Keratinocyte (primary cell): ENCODE measurements at regions not wholly inside any gene's neighbourhood (a gene's known extent, or its start where the extent isn't known, plus 50 kb on each side); places are given as distances from the start of the nearest gene placed in this dataset.

Source experiments
- DNase-seq: peaks from one replicate; pipeline ENCODE4 v3.0.0-alpha.2; 2011; ENCODE audit warnings: low read depth, missing footprints, low spot score
- FAIRE-seq: peaks from 2 replicates; lab custom pipeline; 2011; peaks lifted over from hg19 to GRCh38; lab: Jason Lieb, UNC
- H2AFZ ChIP-seq: 2 replicates; pipeline ENCODE4 v1.6.0; 2012; ENCODE audit warnings: low read length, control low read depth, inconsistent platforms; ENCODE audit not compliant: control insufficient read depth
- H3K27ac ChIP-seq: 2 replicates; pipeline ENCODE4 v1.5.1; 2011; ENCODE audit warnings: low read length; ENCODE audit not compliant: control insufficient read depth, insufficient read depth
- H3K27me3 ChIP-seq: 3 replicates; pipeline ENCODE4 v1.6.0; 2011; ENCODE audit warnings: low read length; ENCODE audit not compliant: control insufficient read depth, insufficient read depth; ENCODE audit errors: extremely low read depth
- H3K36me3 ChIP-seq, 2 experiments: 2 replicates in 1 of 2; 3 replicates in 1 of 2; pipeline ENCODE4 v1.5.1; 2011; ENCODE audit warnings: low read length in 2 of 2, mild to moderate bottlenecking in 1 of 2; ENCODE audit not compliant: control insufficient read depth in 2 of 2, insufficient read depth in 2 of 2; ENCODE audit errors: extremely low read depth in 1 of 2
- H3K4me1 ChIP-seq: 3 replicates; pipeline ENCODE4 v1.5.1; 2011; ENCODE audit warnings: low read length; ENCODE audit not compliant: control insufficient read depth, insufficient read depth; ENCODE audit errors: extremely low read depth
- H3K4me2 ChIP-seq: 3 replicates; pipeline ENCODE4 v1.6.0; 2011; ENCODE audit warnings: low read depth, low read length; ENCODE audit not compliant: control insufficient read depth, insufficient read depth; ENCODE audit errors: extremely low read depth
- H3K4me3 ChIP-seq, 3 experiments: fragments of 200-600 bp in 1 of 3; sonication (generic) in 1 of 3; 2 replicates in 2 of 3; 3 replicates in 1 of 3; pipeline ENCODE4 v1.5.1; 2011 to 2016; ENCODE audit warnings: low read length in 3 of 3, mild to moderate bottlenecking in 3 of 3, control low read depth in 2 of 3, inconsistent platforms in 1 of 3, low read depth in 1 of 3, mixed read lengths in 1 of 3, mixed run types in 1 of 3, moderate library complexity in 1 of 3; ENCODE audit not compliant: control insufficient read depth in 2 of 3, insufficient read depth in 2 of 3; ENCODE audit errors: extremely low read depth in 1 of 3
- H3K79me2 ChIP-seq: 2 replicates; pipeline ENCODE4 v1.6.0; 2012; ENCODE audit warnings: low read length; ENCODE audit not compliant: control insufficient read depth, insufficient read depth
- H3K9ac ChIP-seq: 3 replicates; pipeline ENCODE4 v1.6.0; 2011; ENCODE audit warnings: low read length; ENCODE audit not compliant: control insufficient read depth, insufficient read depth; ENCODE audit errors: extremely low read depth
- H3K9me1 ChIP-seq: 3 replicates; pipeline ENCODE4 v1.6.0; 2011; ENCODE audit warnings: low read length; ENCODE audit not compliant: control insufficient read depth, insufficient read depth; ENCODE audit errors: extremely low read depth
- H3K9me3 ChIP-seq: 2 replicates; pipeline ENCODE4 v1.5.1; 2012; ENCODE audit warnings: low read depth, low read length; ENCODE audit not compliant: control insufficient read depth
- H4K20me1 ChIP-seq: 3 replicates; pipeline ENCODE4 v1.6.0; 2011; ENCODE audit warnings: low read length; ENCODE audit not compliant: control insufficient read depth, insufficient read depth; ENCODE audit errors: extremely low read depth
- EZH2 ChIP-seq: IDR thresholded peaks from one replicate; pipeline ENCODE4 v1.6.1; 2012; ENCODE audit warnings: inconsistent platforms, mild to moderate bottlenecking, low read length, moderate library complexity
- dilution Hi-C: fragments of 300-500 bp; cut with MboI; formaldehyde crosslinking; loops from one replicate; pipeline ENCODE4 v1.7.0; 2020; ENCODE audit warnings: low sequenced_read_pairs; ENCODE audit not compliant: extremely low pct_ligation_motif_present
- TF ChIP-seq, protein P1 (sequence below), 3 experiments: IDR thresholded peaks in 1 of 3; conservative IDR thresholded peaks in 1 of 3; optimal IDR thresholded peaks in 1 of 3; 2 replicates in 2 of 3; 3 replicates in 1 of 3; pipeline versions ENCODE3 to v1.5.1; 2011; ENCODE audit warnings: low read length in 3 of 3, mild to moderate bottlenecking in 3 of 3, moderate library complexity in 2 of 3, control low read depth in 1 of 3, inconsistent platforms in 1 of 3; ENCODE audit not compliant: insufficient read depth in 2 of 3; ENCODE audit errors: extremely low read depth in 1 of 3

DNA sequence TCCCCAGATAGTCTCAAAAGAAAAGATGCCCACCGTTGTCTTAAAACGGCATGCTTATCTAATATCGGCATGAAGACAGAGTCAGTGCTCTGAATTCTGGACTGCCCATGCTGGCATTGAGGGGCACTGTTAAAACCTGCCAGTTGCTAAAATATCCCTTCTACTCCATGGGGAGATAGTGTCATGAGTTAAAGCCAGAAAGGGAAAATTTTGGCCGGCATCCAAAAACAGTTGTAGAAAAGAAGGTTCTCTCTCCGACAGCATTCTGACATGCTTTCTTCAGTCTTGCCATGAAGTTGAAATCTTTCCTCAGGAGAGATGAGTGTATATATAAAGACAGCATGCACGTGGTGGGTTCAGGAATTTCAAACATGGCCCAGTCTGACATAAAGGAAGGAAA is 401.3 kb upstream of the PIK3C3 start:
- FAIRE-seq (no peak), DNase-seq (no peak)
- dilution Hi-C loops: no loop called here
- no peaks in the 10 kb centered on the region for H3K9me3 ChIP-seq
- no peaks in the 10 kb centered on the region for H3K36me3 ChIP-seq
- TF ChIP-seq, protein P1, sequence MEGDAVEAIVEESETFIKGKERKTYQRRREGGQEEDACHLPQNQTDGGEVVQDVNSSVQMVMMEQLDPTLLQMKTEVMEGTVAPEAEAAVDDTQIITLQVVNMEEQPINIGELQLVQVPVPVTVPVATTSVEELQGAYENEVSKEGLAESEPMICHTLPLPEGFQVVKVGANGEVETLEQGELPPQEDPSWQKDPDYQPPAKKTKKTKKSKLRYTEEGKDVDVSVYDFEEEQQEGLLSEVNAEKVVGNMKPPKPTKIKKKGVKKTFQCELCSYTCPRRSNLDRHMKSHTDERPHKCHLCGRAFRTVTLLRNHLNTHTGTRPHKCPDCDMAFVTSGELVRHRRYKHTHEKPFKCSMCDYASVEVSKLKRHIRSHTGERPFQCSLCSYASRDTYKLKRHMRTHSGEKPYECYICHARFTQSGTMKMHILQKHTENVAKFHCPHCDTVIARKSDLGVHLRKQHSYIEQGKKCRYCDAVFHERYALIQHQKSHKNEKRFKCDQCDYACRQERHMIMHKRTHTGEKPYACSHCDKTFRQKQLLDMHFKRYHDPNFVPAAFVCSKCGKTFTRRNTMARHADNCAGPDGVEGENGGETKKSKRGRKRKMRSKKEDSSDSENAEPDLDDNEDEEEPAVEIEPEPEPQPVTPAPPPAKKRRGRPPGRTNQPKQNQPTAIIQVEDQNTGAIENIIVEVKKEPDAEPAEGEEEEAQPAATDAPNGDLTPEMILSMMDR (optimal IDR thresholded peaks at IDR 0.05 in 1 of 3, IDR thresholded peaks at IDR 0.05 in 1 of 3, conservative IDR thresholded peaks at IDR 0.05 in 1 of 3; ENCODE audit: extremely low read depth in 1 of 3, insufficient read depth in 2 of 3, low read length in 3 of 3): no peak
- TF ChIP-seq EZH2: no peak
- H3K4me3 ChIP-seq: no peak overlapping the region
- H3K4me1 ChIP-seq: no peaks in the 10 kb centered on the region
- H3K27me3 ChIP-seq: no peaks in the 10 kb centered on the region
- H3K9me1 ChIP-seq: no peaks in the 10 kb centered on the region
- H3K79me2 ChIP-seq: no peaks in the 10 kb centered on the region
- H3K9ac ChIP-seq: no peak overlapping the region
- no peak overlapping the region for H3K27ac ChIP-seq
- no peak overlapping the region for H2AFZ ChIP-seq
- H3K4me2 ChIP-seq: no peak overlapping the region
- H4K20me1 ChIP-seq: no peaks in the 10 kb centered on the region

DNA sequence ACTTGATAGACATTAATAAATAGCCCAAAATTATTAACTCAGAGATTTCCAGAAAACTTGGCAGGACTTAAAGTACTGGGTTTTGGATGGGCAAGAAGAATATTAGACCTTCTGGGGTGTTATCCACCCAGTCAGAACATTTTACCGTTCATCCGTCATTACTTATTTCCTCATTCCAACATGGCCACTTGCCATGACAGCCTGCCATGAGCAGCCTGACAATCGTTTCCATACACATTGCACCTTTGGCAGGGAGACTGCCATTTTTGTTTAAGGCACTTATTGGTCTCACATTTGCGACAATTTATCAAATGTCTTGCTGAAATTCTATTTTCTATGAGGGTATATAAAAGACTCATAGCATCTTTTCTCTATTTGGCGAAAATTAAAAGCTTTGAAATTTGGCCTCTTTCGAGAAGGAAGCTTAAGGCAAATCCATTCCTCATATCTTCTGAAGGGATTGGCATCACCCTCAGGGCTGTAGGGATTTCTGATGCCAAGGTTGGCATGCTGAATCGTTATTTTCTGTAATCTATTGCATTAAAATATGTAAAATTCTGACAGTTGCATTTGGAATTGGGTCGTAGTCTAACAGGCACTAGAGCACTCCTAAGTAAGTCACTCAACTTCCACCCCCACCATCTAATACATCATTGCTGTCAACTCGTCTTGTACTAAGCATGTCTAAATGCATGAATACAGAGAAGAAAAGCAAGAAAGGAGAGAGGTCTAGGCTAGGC is 406.3 kb upstream of the PIK3C3 start:
- no peak overlapping the region for H3K27ac ChIP-seq
- no peaks in the 10 kb centered on the region for H3K36me3 ChIP-seq
- H3K4me3 ChIP-seq: no peak overlapping the region
- H2AFZ ChIP-seq: no peak overlapping the region
- DNase-seq: no peak
- no peaks in the 10 kb centered on the region for H4K20me1 ChIP-seq
- H3K79me2 ChIP-seq: no peaks in the 10 kb centered on the region
- H3K27me3 ChIP-seq: no peaks in the 10 kb centered on the region
- no peaks in the 10 kb centered on the region for H3K9me3 ChIP-seq
- dilution Hi-C loops: no loop called here
- no peak overlapping the region for H3K4me2 ChIP-seq
- no peak for FAIRE-seq
- H3K4me1 ChIP-seq: no peaks in the 10 kb centered on the region
- H3K9me1 ChIP-seq: no peaks in the 10 kb centered on the region
- H3K9ac ChIP-seq: no peak overlapping the region
- TF ChIP-seq, protein P1 (optimal IDR thresholded peaks at IDR 0.05 in 1 of 3, IDR thresholded peaks at IDR 0.05 in 1 of 3, conservative IDR thresholded peaks at IDR 0.05 in 1 of 3; ENCODE audit: extremely low read depth in 1 of 3, insufficient read depth in 2 of 3, low read length in 3 of 3): no peak
- TF ChIP-seq EZH2: no peak
